Gastroesophageal sphincter (tissue), 3 donors: ENCODE measurements at regions not wholly inside any gene's neighbourhood (a gene's known extent, or its start where the extent isn't known, plus 50 kb on each side); places are given as distances from the start of the nearest gene placed in this dataset.

Experiments used
- POLR2AphosphoS5 ChIP-seq: sonication (generic); formaldehyde crosslinking; IDR thresholded peaks from one replicate; pipeline ENCODE4 v1.6.1; 2017; ENCODE audit warnings: antibody characterized with exemption
- TF ChIP-seq, protein P1 (sequence below), 4 experiments: fragments of 200-600 bp in 2 of 4; fragments of 450-650 bp in 2 of 4; sonication (generic) in 1 of 4; IDR thresholded peaks; one replicate each; pipeline ENCODE4 v1.5.1; 2017 to 2019; ENCODE audit warnings: antibody characterized with exemption in 4 of 4, mild to moderate bottlenecking in 2 of 4, moderate library complexity in 2 of 4

DNA sequence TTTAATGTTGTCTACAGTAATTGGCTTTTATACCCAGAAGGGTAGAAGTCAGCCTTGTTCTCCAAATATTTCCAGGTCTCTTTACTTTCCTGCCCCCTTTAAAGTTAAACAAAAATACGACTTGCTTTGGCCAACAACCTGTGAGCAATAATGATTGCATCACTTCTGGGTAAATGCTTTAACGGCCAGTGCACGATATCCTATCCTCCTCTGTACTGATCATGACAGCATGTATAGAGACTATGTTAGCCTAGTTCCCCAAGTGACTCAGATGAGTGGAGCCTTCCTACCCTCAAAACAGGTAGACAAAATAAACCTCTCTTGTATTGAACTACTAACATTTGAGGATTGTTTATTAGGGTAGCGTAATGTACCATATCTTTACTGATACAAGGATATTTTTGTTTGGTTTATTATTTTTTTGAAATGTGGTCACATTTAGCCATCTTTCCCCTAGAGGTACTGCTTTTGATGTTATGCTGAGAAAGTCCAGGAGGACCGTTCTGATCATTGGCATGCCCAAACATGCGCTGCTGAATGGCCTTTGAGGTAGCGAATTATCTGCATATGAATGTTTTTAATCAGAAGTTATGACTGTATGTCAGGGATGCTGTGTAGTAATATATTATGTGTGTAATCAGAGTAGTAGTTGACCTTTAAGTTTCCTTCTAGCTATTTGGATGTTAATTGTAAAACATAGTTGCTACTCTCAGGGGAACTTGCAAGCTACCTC, 262.6 kb upstream of the DCC start:
- TF ChIP-seq POLR2AphosphoS5, result no peak
- TF ChIP-seq, protein P1, sequence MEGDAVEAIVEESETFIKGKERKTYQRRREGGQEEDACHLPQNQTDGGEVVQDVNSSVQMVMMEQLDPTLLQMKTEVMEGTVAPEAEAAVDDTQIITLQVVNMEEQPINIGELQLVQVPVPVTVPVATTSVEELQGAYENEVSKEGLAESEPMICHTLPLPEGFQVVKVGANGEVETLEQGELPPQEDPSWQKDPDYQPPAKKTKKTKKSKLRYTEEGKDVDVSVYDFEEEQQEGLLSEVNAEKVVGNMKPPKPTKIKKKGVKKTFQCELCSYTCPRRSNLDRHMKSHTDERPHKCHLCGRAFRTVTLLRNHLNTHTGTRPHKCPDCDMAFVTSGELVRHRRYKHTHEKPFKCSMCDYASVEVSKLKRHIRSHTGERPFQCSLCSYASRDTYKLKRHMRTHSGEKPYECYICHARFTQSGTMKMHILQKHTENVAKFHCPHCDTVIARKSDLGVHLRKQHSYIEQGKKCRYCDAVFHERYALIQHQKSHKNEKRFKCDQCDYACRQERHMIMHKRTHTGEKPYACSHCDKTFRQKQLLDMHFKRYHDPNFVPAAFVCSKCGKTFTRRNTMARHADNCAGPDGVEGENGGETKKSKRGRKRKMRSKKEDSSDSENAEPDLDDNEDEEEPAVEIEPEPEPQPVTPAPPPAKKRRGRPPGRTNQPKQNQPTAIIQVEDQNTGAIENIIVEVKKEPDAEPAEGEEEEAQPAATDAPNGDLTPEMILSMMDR (IDR thresholded peaks at IDR 0.05), result no peak
